ENCODE measurements at regions not wholly inside any gene's neighbourhood (a gene's known extent, or its start where the extent isn't known, plus 50 kb on each side); places are given as distances from the start of the nearest gene placed in this dataset.

GRCh38 chr6:25042036-25042521 lies 106.3 kb upstream of the RIPOR2 start:
- ChIA-PET POLR2A (no interaction called here), CTCF (interaction anchor here (1.1 kb wide), 1 partner anchor 29 kb away, joined by 3 read pairs; no protein-coding TSS in a partner anchor)
- no peak for ATAC-seq
- no peak overlapping the region for H3K4me2 ChIP-seq
- H3K4me3 ChIP-seq: no peak overlapping the region
- no peaks in the 10 kb centered on the region for H3K4me1 ChIP-seq
- no peak overlapping the region for H3K27ac ChIP-seq
- no peak for FAIRE-seq
- H3K9me3 ChIP-seq: no peaks in the 10 kb centered on the region
- TF ChIP-seq CBX2 (IDR thresholded peaks at IDR 0.05; ENCODE audit: borderline replicate concordance, low read depth) (no peak), SMC3 (IDR thresholded peaks at IDR 0.05) (no peak), HOXB13 (CRISPR knock-in tag; IDR thresholded peaks at IDR 0.05; ENCODE audit: low read depth) (no peak), JUNB (IDR thresholded peaks at IDR 0.05) (no peak), POLR2A (IDR thresholded peaks at IDR 0.05; ENCODE audit: low read length) (no peak), BHLHE40 (IDR thresholded peaks at IDR 0.05; ENCODE audit: low read depth, low read length) (no peak)
- TF ChIP-seq, protein P1, sequence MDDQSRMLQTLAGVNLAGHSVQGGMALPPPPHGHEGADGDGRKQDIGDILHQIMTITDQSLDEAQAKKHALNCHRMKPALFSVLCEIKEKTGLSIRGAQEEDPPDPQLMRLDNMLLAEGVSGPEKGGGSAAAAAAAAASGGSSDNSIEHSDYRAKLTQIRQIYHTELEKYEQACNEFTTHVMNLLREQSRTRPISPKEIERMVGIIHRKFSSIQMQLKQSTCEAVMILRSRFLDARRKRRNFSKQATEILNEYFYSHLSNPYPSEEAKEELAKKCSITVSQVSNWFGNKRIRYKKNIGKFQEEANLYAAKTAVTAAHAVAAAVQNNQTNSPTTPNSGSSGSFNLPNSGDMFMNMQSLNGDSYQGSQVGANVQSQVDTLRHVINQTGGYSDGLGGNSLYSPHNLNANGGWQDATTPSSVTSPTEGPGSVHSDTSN (IDR thresholded peaks at IDR 0.05): no peak
- DNase-seq (ENCODE audit: low read depth in 1 of 2, low spot score in 1 of 2): no peak
- 85% methylated on average over 7 of the region's 13 CpGs for WGBS (ENCODE audit: missing lambda C conversion rate)

DNA sequence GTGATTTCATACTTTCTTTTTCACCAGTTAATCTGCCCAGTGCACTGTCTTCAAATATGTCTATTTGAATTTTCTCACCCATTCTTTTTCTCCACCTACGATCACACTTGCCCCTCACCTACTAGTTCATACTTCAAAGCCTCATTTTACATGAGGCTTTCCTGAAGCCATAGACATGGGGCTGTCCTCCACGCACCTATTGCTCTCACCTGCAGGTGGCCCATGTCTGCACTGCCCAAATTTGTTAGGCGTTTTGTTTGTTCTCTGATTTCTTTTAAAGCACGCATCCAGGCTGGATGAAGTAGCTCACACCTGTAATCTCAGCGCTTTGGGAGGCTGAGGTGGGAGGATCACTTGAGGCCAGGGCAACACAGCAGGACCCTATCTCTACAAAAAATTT lies 106.8 kb upstream of the RIPOR2 start:
- Histone ChIP-seq H3K4me2 (no peak overlapping the region), H3K4me3 (no peak overlapping the region), H3K9me3 (no peaks in the 10 kb centered on the region), H3K27ac (no peak overlapping the region), H3K4me1 (no peaks in the 10 kb centered on the region)
- 71% methylated on average over 5 of the region's 5 CpGs for whole genome bisulfite sequencing (ENCODE audit: missing lambda C conversion rate)
- TF ChIP-seq TP53 (CRISPR knock-in tag; IDR thresholded peaks at IDR 0.05) (no peak), POLR2AphosphoS2 (conservative IDR thresholded peaks at IDR 0.05; ENCODE audit: low read length) (no peak), CHD4 (IDR thresholded peaks at IDR 0.05; ENCODE audit: borderline replicate concordance) (no peak), ZFP36 (IDR thresholded peaks at IDR 0.05; ENCODE audit: borderline replicate concordance, partially characterized antibody) (no peak), RARB (CRISPR knock-in tag; IDR thresholded peaks at IDR 0.05) (no peak), NFE2L2 (conservative IDR thresholded peaks at IDR 0.05; ENCODE audit: low read length) (no peak), JUNB (IDR thresholded peaks at IDR 0.05) (no peak), NR3C1 (IDR thresholded peaks at IDR 0.05) (no peak), POLR2A (IDR thresholded peaks at IDR 0.05; ENCODE audit: low read length) (no peak)
- CTCF ChIA-PET: interaction anchor here (1.1 kb wide), 1 partner anchor 29 kb away, joined by 3 read pairs; no protein-coding TSS in a partner anchor
- DNase-seq (ENCODE audit: low read depth in 1 of 2, low spot score in 1 of 2): no peak
- POLR2A ChIA-PET: no interaction called here
- FAIRE-seq: no peak
- no peak for ATAC-seq

DNA sequence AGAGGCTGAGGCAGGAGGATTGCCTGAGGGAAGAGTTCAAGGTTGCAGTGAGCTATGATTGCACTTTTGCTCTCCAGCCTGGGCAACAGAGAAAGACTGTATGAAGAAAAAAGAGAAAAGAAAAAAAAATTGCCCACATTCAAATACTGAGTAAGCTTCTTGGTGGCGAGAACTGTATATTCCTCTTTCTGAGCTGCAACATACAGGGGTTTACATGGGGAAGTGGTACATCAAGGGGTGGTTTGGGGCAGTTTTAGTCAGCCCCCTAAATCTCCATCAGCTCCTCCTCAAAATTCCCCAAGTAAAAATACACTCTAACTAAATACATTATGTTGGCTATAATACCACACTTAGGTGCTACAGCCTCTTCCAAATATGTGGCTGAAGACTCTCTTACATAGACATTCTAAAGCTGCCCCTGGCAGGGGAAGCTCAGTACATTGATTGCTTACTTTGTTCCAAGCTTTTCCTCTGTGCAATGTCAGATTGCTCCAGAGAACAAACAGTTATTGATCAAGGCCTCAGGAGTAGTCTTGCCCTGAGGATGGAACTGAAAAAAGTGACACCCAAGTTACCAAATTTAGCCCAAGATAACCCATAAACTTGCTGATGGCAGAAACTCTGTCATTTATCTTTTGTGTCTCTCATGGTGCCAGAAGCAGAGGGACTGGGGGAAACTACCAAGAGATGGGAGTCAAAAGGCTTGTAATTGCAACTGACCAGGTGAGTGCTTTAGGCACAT lies 107.4 kb upstream of the RIPOR2 start:
- WGBS (ENCODE audit: missing lambda C conversion rate): 65% methylated on average over 1 of the region's 1 CpG
- TF ChIP-seq CEBPB (IDR thresholded peaks at IDR 0.05) (no peak), ZFP36 (IDR thresholded peaks at IDR 0.05; ENCODE audit: borderline replicate concordance, partially characterized antibody) (no peak), EHF (CRISPR knock-in tag; IDR thresholded peaks at IDR 0.05) (no peak), HOXB13 (CRISPR knock-in tag; IDR thresholded peaks at IDR 0.05; ENCODE audit: low read depth) (no peak), HEYL (CRISPR knock-in tag; IDR thresholded peaks at IDR 0.05) (no peak), CHD2 (IDR thresholded peaks at IDR 0.05; ENCODE audit: low read length, partially characterized antibody) (no peak), E2F6 (IDR thresholded peaks at IDR 0.05; ENCODE audit: borderline replicate concordance, low read depth) (no peak), RCOR1 (IDR thresholded peaks at IDR 0.05; ENCODE audit: low read depth, low read length) (no peak), TP53 (CRISPR knock-in tag; IDR thresholded peaks at IDR 0.05) (no peak), ZC3H11A (IDR thresholded peaks at IDR 0.05) (no peak), SREBF2 (IDR thresholded peaks at IDR 0.05) (no peak), PHF8 (IDR thresholded peaks at IDR 0.05; ENCODE audit: borderline replicate concordance, low read depth) (no peak), BHLHE40 (IDR thresholded peaks at IDR 0.05; ENCODE audit: low read depth, low read length) (no peak), NFE2L2 (conservative IDR thresholded peaks at IDR 0.05; ENCODE audit: low read length) (no peak), MAX (IDR thresholded peaks at IDR 0.05) (no peak), SMC3 (IDR thresholded peaks at IDR 0.05) (no peak)
- TF ChIP-seq, protein P1 (IDR thresholded peaks at IDR 0.05): no peak
- Histone ChIP-seq H3K27ac (no peak overlapping the region), H3K9me3 (no peaks in the 10 kb centered on the region), H3K4me1 (no peaks in the 10 kb centered on the region), H3K4me2 (no peak overlapping the region), H3K4me3 (no peak overlapping the region)
- DNase-seq (ENCODE audit: low read depth in 1 of 2, low spot score in 1 of 2) (no peak), FAIRE-seq (no peak), ATAC-seq (no peak)
- CTCF ChIA-PET: interaction anchor here (1.1 kb wide), 1 partner anchor 28 kb away, joined by 3 read pairs; no protein-coding TSS in a partner anchor
- POLR2A ChIA-PET: no interaction called here
